ENCODE measurements at regions not wholly inside any gene's neighbourhood (a gene's known extent, or its start where the extent isn't known, plus 50 kb on each side); places are given as distances from the start of the nearest gene placed in this dataset.

DNA sequence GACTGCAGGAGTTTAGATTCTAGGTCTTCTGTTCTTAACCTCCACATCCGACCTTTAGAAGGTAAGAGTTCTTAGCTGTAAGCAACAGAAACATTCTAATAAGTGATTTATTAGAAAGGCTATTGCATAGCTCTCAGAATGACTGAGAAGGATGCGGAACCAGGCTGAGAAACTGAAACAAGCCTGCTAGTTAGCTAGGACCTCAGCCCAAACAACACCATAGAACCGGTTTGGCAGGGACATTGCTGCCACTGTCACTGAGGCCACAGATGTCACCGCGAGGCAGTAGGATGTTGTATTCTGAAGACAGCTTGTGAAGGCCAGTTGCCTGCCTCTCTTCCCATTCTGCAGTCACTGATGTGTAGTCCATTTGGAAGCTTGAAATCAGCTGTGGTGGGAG lies 160.0 kb upstream of the ARX start:
- TF ChIP-seq, protein P1, sequence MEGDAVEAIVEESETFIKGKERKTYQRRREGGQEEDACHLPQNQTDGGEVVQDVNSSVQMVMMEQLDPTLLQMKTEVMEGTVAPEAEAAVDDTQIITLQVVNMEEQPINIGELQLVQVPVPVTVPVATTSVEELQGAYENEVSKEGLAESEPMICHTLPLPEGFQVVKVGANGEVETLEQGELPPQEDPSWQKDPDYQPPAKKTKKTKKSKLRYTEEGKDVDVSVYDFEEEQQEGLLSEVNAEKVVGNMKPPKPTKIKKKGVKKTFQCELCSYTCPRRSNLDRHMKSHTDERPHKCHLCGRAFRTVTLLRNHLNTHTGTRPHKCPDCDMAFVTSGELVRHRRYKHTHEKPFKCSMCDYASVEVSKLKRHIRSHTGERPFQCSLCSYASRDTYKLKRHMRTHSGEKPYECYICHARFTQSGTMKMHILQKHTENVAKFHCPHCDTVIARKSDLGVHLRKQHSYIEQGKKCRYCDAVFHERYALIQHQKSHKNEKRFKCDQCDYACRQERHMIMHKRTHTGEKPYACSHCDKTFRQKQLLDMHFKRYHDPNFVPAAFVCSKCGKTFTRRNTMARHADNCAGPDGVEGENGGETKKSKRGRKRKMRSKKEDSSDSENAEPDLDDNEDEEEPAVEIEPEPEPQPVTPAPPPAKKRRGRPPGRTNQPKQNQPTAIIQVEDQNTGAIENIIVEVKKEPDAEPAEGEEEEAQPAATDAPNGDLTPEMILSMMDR (IDR thresholded peaks at IDR 0.05), result no peak
- TF ChIP-seq POLR2A (IDR thresholded peaks at IDR 0.05), result no peak

All from tibial nerve (tissue), 3 donors.